Amygdala (tissue), 56 donors: ENCODE measurements at regions not wholly inside any gene's neighbourhood (a gene's known extent, or its start where the extent isn't known, plus 50 kb on each side); places are given as distances from the start of the nearest gene placed in this dataset.
"Not testable (repeated sequence)": the region's sequence is repeated elsewhere in the genome, so short reads cannot be mapped to it uniquely, and the experiment has no call there.

Source experiments
- DNase-seq, 56 donors: peaks; one replicate each; lab custom pipeline; 2025; lab: John Stamatoyannopoulos, UW

DNA sequence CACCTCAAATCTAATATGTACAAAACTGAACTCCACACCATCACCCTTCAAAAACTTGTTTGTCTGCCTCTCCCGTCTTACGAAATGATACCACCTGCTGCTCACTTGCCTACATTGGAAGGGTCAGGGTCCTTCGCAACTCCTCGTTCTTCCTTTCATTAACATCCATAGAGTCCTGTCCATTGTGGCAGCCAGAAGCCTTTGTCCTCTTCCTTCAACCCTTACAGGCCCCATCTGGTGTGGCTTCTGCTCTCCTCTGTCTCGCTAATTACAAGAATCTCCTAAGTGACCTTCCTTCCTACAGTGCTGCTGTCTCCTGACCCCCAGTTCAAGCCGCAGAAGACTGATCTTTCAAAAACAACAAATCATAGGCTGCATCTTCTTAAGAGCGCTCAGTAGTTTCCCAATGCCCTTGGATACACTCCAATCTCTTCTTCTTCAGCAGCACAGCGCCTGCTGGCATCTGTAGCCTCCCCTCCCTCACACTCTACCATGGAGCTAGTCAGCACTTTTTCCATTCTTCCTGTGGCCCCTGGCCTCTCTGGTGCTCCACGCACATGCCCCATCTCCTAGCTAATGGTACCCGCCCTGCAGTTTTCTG, 382.7 kb downstream of the LIG4 start:
- no peak for DNase-seq

DNA sequence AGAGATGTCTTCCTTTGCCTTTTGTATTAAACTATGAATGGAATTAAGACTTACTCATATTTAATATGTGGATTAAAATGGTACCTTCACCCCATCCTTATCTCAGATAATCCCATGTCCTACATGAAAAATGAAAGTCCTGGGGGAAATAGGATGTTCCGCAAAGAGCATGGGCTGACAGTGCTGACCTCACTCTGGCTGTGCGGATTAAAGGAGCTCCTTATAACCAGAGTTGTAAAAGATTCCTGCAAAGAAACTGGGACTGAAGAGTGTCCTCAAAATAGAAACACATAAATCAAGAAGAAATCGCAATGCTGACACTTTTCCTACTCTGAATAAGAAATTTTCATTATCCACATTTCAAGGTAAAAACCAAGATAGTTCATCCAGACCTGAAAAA, 384.5 kb downstream of the LIG4 start:
- no peak for DNase-seq

DNA sequence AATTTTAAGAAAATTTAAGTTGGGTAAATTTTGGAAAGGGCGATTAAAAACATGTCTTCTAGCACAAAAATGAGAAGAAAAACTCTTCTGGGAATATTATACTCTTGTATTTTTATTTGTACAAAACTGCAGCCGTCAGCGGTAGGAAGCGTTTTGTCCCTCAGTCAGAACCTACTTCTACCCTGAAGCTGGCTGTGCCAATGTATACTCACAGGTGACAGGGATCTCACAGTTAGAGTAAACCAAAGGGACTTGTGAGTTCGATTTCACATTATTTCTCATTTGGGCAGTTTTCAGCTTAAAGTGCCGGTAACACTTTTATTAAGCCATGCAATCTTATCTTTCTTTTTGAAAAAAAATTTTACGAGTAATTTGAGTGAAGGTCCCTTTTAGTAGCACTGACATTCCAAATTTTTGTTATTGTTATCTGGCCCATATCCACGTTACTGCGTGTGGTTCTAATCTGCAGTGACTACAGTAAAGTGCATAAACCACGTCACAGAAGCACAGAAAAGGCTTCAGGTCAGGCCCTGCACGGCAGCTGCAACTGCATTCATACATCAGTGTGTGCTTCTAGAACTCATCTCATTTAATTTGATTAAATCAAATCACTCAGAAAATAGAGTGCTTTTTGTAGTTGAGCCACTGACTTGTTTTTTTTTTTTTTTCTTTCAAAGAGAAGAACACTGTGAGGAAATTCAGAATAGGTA, 387.3 kb downstream of the LIG4 start:
- no peak for DNase-seq

DNA sequence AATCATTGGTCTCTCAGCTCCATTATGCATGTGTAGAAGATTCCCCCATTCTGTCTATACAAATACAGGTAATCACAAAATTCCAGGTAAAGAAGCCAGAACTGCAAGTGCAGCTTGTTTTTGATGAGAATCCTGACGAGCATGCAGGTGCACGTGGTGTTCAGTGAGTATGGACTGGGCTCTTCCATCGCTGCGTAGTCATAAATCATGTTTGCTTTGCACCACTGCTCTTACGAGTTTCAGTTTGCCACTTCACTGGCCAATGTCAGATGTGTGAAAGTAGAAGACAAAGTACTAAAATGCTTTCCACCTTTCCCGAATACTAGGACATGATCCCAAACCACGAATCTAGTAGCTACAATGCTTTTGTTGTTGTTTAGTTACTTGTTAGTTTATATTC, 390.7 kb downstream of the LIG4 start:
- DNase-seq = no peak

DNA sequence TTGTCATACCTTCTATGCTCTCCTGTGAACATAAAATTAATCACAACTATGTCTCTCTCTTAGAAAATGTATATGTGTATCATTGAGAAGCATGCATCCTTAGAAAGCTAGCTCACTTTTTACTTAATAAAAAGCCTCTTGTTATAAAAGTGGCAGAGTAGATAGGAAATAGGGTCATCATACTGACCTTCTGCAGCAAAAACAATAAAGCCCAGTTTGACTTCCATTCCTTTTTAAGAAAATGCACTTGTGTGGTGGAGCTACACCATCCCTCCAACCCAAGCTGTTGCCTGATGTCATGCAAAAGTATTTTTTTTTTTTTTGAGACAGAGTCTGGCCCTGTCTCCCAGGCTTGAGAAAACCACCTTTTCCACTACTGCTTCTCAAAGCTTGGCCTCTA, 393.3 kb downstream of the LIG4 start:
- no peak for DNase-seq

DNA sequence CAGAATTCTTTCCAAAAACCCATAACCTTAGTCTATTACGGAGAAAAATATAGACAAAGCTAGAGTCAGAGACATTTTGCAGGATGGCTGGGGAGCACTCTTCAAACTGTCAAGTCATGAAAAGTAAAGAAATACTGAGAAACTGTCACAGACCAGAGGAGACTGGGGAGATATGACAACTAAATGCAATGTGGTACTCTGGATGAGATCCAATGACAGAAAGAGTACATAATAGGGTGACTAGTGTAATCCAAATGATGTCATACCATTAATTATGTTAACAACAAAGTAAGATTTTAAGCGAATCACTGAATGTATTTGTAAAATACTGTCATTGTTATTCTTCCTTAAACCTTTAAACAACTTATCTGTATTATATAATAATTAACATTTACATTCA, 393.8 kb downstream of the LIG4 start:
- no peak for DNase-seq

DNA sequence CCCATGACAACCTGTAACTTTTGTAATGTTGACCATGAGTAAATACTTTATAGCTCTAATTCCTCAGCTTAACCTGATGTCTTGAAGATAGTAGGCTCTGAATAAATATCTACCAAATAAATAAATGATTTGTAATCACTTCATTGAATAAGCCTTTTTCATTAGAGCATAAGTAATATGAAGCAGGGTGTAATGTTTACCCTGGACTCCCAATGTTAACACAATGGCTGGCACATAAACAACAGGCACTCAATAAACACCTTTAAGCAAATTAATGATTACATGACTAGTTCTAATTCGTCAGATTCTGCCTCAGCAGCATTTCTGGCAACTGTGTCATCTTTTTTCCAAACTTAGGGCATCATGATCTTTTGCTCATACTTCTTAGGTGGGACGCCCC, 396.3 kb downstream of the LIG4 start:
- no peak for DNase-seq

DNA sequence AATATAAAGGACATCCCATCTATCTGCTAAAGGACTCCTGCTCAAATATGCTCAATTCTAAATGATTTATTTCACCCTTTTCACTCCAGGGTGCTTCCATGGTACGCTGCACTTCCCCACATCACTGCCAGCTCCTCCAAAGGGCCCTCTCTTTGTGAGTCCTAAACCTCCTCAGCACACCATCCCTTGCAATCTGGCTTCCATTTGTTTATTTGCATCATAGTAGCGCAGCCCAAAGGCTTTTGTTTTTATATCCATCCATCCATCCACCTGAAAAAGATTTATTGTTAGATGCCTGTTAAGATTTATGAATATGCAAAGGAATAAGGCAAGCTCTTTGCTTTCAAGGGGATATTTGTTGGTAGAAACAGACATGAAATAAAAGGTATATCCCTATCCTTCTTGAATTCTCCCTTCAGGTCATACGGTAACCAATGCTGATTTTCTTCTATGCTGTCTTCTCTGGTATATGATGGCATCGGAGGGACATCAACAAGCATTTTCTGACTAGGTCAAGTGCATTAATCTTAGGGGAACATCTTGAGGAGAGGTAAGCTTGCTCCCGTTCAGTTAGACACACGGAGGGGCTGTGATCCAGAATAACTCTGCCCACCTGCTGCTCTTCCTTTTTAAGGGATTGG, 397.6 kb downstream of the LIG4 start:
- DNase-seq = no peak

DNA sequence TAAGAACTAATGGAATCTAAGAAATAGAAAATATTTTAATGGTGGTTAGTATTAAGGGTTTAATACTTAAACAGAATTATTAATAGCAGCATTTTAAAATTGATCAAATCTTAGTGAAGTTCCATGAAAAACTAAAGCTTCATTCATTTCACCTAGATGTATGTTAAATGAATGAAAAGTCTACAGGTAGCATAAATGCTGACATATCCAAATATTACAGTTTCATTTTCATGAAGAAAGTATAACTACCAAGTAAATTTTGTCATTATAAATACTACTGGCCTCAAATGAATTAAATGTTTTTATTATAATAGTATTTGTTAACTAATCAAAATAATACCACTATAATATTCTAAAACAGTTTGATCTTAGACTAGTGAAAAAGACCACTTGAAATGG, 403.3 kb downstream of the LIG4 start:
- DNase-seq = no peak

DNA sequence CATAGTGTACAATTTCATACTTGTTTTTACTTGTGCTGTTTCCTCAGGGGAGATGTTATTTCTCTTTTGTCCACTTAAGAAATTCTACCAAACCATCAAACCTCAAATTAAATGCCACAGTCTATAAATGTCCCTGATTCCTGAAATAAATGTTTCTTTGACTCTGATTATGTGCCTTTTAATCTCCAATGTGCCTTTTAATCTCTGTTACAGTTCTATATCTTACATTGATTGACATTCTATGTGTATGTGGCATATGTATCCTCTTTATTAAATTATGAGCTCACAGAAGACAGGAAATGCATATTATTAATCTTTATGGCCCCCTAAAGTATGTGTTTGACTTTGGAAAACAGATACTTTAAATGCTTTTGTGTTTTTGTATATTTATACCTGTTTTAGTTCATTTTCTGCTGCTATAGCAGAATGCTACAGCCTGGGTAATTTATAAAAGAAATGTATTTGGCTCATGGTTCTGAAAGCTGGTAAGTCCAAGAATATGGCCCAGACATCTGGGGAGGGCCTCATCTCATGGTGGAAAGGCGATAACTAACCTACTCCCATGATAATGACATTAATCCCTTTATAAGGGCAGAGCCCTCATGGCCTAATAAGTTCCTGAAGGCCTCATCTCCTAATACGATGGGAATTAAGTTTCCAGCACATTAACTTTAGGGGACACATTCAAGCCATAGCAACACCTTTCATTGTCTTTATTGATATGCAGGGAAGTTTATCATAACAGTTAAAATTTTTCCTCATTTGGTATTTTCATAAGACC, 403.9 kb downstream of the LIG4 start:
- DNase-seq = no peak

DNA sequence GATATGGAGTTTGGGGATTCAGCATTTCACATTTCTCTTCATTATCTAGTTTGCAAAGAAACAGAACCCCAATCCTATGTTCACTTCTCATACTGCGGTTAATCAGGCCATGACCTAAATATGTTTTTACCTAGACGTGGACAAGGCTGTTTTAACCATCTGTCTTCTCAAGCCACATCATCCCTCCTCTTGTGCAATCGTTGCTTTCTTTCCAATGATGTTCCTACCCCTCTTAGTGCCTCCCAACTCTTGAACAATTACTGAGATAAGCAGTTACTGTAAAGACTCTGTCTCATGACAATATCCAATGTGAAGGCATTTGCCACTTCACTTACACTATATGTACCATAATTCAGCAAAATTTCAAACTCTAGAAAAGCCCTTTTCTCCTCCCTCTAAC, 406.2 kb downstream of the LIG4 start:
- no peak for DNase-seq

DNA sequence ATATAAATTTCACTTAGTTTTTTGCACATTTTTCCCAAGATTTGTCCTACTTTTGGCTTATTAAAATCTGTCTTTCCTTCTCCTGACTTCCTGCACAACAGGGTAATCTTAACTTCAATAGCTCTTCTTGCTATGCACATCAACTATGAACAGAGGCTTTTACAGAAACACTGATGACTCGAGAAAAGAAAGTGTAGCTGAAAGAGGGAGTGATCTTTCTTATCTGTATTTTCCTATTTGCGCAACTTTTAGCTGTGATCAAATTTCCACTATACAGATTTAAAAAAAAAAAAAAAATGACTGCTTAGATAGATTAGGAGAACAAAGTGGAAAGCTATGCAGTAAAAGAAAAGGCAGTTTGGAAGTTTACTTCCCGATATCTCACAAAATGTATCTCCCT, 406.9 kb downstream of the LIG4 start:
- DNase-seq = no peak

DNA sequence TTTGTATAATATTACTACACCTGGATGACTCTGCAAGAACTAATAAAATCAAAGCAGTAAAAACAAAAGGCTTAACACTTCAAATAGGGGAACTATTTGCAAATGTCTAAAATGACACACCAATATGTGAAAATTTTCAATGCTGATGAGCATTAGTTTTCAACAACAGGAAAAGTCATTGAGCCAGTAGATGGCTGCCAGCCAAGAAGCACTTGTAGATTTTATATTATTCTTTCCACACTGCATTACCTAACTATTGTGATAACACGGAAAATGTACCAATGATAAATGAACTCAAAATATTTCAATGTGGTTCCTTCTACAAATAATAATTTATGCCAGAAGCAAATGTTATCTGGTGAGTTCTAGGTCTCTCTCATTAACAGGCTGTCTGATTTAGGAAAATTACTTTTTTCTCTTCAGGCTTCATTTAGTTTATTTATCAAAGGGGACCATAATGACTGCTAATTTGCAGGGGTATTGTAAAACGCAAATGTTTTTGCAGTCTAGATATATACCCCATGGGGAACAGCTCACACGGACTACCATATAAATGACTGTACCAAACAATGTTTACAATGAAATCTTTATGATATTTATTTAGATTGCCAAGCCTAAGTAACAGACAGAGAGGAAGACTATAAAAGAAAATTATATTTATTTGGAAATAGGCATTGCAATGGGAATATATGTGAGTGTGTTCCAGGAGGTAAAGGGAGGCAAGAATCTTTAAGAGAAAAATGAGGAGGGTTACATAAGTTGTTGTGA, 407.8 kb downstream of the LIG4 start:
- DNase-seq = no peak

DNA sequence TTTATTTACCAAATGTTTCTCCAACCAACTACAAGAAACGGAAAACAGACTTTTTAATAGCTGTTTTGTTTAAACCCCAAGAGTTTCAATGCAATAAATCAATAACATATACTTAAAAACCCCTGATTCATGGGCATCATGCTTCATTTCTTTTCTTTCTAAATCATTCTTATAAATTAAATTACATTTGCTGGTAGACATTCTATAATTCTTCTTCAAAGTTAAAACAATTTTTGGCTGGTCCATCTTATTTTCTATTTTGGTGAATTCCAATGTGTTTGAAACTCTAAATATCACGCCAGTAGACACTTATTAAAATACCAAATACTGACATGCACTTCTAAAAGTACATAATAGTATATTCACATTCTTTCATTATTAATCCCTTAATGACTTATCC, 408.6 kb downstream of the LIG4 start:
- no peak for DNase-seq

DNA sequence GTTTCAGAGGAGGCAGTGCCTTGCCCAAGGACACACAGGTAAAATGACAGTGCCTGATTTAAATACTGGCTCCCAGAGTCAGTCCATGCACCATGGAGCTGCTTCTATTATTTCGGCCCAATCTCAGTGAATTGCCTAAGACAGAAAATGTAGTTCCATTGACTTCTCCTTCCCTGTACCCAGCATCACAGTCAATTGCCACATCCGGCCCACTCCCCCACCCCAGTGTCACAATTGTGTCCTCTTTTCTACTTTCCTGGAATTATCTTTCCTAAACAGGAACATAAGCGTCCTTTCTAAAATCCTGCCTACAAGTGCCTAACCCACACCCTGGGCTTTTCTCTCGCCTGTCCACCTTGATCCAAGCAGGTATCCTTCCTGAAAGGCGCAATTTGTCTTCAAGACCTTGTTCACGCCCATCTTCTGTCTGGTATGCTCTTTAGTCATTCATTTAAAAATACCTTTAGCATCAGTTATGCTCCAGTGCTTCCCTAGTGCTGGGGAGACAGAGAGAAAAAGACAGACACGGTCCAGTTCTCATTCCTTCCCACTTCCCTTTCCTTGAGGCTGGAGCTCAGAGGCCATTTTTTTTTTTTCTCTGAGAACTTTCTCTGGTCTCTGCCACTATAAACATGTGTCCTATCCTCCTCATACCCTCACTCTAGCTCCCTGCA, 411.4 kb downstream of the LIG4 start:
- no peak for DNase-seq

DNA sequence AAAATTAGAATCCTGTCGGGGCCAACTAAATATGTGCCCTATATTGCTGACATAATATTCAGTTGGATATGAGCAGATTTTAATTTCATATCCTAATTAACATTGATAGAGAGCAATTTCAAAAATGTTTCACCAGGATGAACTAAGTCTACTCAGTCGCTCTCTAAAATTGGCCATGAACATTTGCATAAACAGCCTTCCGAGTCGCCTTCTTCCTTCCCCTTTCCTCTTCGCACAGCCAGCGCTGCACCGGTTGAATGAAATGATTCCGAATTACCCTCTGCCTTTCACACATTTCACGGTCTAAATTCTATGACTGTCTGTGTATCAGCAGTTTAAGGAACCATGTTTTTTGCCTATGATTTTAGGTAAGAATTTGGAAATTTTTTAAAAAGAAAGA, 413.7 kb downstream of the LIG4 start:
- DNase-seq = no peak

DNA sequence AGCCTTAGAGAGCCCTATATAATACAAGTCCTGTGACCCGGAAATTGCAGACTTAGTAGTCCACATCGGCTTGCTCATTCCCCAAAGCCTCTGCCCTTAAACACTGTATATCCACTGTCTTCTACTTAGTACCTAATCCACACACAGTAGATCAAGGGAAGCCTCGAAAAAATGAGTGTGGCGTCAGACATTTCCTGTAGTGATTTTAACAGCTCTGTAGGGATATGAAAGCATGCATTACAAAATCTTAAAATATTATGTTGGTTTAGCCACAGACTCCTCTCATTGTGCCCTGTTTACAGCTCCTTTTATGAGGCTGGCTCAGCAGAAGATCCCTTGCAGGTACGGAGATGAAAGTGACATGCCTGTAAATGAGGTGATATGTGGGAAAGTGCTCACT, 416.3 kb downstream of the LIG4 start:
- DNase-seq = no peak

DNA sequence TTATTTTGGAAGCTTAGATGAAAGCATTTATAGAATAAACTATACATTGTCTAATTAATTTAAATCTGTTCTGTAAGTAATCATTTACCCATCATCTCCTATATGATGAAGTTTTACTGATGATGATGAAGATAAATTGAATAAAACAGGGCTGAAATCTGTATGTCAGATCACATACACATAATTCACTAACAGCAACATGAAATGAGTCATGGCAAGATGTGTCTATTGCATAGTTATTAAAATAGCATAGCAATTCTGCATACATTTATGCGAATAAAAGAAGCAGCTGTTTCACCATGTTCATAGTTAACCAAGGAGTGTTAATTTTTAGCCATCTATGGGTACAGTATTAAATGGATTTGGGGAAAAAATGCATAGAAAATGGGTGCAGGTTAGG, 424.9 kb downstream of the LIG4 start:
- DNase-seq = no peak

DNA sequence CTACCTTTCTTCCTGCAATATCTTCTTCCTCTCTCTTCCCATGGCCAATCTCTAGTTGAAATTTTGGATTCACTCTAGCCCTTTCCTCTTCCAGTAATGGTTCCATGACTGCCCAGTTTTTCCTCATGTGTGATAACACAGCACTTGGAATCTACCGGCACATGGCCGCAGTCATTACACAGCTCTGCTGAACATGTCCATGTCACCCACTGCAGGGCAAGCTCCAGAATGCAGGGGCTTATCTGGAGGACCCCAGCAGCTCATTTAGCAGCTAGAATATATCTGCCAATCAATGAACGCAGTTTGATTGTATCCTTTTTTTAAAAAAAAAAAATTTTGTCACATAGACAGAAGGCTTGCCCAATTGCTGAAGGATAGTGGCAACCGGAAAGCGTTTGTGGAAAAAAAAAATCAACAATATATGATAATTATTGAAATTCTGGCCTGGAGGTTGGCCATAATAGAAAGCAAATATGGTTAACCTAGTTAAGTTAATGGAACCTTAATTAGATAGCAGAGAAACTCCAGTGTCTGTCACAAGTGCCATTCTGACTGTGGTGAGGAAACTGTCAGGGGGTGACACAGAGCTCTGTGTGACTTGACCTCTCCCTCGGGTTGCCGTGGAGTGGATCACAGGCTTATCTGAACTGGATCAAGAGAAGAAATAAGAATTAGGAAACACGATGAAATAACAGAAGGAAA, 426.7 kb downstream of the LIG4 start:
- DNase-seq = no peak

DNA sequence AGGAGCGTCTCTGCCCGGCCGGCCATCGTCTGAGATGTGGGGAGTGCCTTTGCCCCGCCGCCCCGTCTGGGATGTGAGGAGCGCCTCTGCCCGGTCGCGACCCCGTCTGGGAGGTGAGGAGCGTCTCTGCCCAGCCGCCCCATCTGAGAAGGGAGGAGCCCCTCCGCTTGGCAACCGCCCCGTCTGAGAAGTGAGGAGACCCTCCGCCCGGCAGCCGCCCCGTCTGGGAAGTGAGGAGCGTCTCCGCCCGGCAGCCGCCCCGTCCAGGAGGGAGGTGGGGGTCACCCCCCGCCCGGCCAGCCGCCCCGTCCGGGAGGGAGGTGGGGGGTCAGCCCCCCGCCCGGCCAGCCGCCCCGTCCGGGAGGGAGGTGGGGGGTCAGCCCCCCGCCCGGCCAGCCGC, 432.7 kb downstream of the LIG4 start:
- DNase-seq = not testable (repeated sequence)
